HG02623 (cell line): ENCODE measurements at regions not wholly inside any gene's neighbourhood (a gene's known extent, or its start where the extent isn't known, plus 50 kb on each side); places are given as distances from the start of the nearest gene placed in this dataset.
"Not testable (repeated sequence)": the region's sequence is repeated elsewhere in the genome, so short reads cannot be mapped to it uniquely, and the experiment has no call there.

Experiments used
- ATAC-seq: cut with Tn5 transposase; IDR thresholded peaks from one replicate; pipeline ENCODE4 v1.9.1; 2021; ENCODE audit warnings: moderate library complexity; ENCODE audit not compliant: unreplicated experiment

GRCh38 chr20:57815405-57815804, 105.6 kb upstream of the PMEPA1 start:
- ATAC-seq, result no peak

GRCh38 chr20:57814529-57814928, 104.7 kb upstream of the PMEPA1 start:
- ATAC-seq, result no peak

- no peak for ATAC-seq
Observed at GRCh38 chr20:57813509-57814269, 103.9 kb upstream of the PMEPA1 start.

GRCh38 chr20:57812632-57813031, 102.8 kb upstream of the PMEPA1 start:
- ATAC-seq, result not testable (repeated sequence)

GRCh38 chr20:57811374-57812020, 101.7 kb upstream of the PMEPA1 start:
- no peak for ATAC-seq

- ATAC-seq, result no peak
Observed at GRCh38 chr20:57810511-57811373, 100.9 kb upstream of the PMEPA1 start.

- ATAC-seq, result no peak
Observed at GRCh38 chr20:57809661-57810172, 99.9 kb upstream of the PMEPA1 start.

GRCh38 chr20:57809149-57809548, 99.3 kb upstream of the PMEPA1 start:
- ATAC-seq, result no peak

- no peak for ATAC-seq
Observed at GRCh38 chr20:57808264-57809070, 98.7 kb upstream of the PMEPA1 start.

- no peak for ATAC-seq
Observed at GRCh38 chr20:57807401-57808263, 97.8 kb upstream of the PMEPA1 start.

- no peak for ATAC-seq
Observed at GRCh38 chr20:57806975-57807374, 97.2 kb upstream of the PMEPA1 start.

- no peak for ATAC-seq
Observed at GRCh38 chr20:57806476-57806875, 96.7 kb upstream of the PMEPA1 start.

- ATAC-seq, result no peak
Observed at GRCh38 chr20:57805747-57806146, 95.9 kb upstream of the PMEPA1 start.

- no peak for ATAC-seq
Observed at GRCh38 chr20:57804470-57805250, 94.8 kb upstream of the PMEPA1 start.

GRCh38 chr20:57803508-57804005, 93.7 kb upstream of the PMEPA1 start:
- ATAC-seq, result no peak

- no peak for ATAC-seq
Observed at GRCh38 chr20:57802765-57803507, 93.1 kb upstream of the PMEPA1 start.

GRCh38 chr20:57801581-57801980, 91.8 kb upstream of the PMEPA1 start:
- ATAC-seq, result no peak
